Nephron (organoid): ENCODE measurements at regions not wholly inside any gene's neighbourhood (a gene's known extent, or its start where the extent isn't known, plus 50 kb on each side); places are given as distances from the start of the nearest gene placed in this dataset.
"Not testable (repeated sequence)": the region's sequence is repeated elsewhere in the genome, so short reads cannot be mapped to it uniquely, and the experiment has no call there.

ENCODE experiments used
- H3K27ac Mint-ChIP-seq, 3 experiments: 2 replicates each; pipeline ENCODE4 v1.8.0; 2020; ENCODE audit warnings: mixed read lengths in 3 of 3, mild to moderate bottlenecking in 2 of 3, moderate library complexity in 1 of 3
- H3K27me3 Mint-ChIP-seq: 2 replicates; pipeline ENCODE4 v1.8.0; 2021; ENCODE audit warnings: low read depth, mild to moderate bottlenecking, moderate library complexity, mixed read lengths
- H3K36me3 Mint-ChIP-seq: 2 replicates; pipeline ENCODE4 v1.8.0; 2020; ENCODE audit warnings: low read depth, mixed read lengths
- H3K4me1 Mint-ChIP-seq: 2 replicates; pipeline ENCODE4 v1.8.0; 2020; ENCODE audit warnings: mixed read lengths
- H3K4me3 Mint-ChIP-seq, 3 experiments: 2 replicates each; pipeline ENCODE4 v1.8.0; 2020; ENCODE audit warnings: mild to moderate bottlenecking in 3 of 3, mixed read lengths in 3 of 3, moderate library complexity in 2 of 3
- H3K9me3 Mint-ChIP-seq: 2 replicates; pipeline ENCODE4 v1.8.0; 2020; ENCODE audit warnings: mixed read lengths
- TF ChIP-seq, protein P1 (sequence below), 3 experiments: fragments of 200-600 bp; sonication (generic); IDR thresholded peaks; one replicate each; pipeline ENCODE4 v1.5.0; 2021; ENCODE audit warnings: antibody characterized with exemption in 3 of 3; ENCODE audit not compliant: unreplicated experiment in 3 of 3

DNA sequence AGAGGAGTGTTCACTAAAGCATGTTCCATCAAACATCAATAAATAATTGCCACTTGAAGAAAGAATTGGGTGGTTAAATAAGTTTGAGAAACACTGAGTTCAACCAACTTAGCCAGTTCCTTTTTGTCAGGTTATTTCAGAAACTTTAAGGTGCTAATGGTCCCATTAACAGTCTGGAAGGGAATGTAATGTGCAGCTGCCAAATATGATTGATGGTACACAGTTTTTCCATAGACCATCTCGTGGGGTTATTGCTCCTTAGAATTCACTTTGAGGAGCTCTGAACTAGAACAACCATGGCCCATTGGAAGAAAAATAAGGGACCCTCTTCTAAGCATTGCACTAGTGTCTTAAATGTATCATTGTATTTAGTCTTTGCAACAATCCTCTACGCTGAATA is 185.8 kb upstream of the NR2F2 start:
- Mint-ChIP-seq H3K4me3 (no peak overlapping the region), H3K9me3 (peaks cover 4% of the 10 kb centered on the region), H3K4me1 (peaks cover 5% of the 10 kb centered on the region), H3K27ac (peak overlapping the region in 2 of 3 experiments; percentile 27 to 78), H3K27me3 (no peaks in the 10 kb centered on the region), H3K36me3 (peaks cover 40% of the 10 kb centered on the region)
- TF ChIP-seq, protein P1, sequence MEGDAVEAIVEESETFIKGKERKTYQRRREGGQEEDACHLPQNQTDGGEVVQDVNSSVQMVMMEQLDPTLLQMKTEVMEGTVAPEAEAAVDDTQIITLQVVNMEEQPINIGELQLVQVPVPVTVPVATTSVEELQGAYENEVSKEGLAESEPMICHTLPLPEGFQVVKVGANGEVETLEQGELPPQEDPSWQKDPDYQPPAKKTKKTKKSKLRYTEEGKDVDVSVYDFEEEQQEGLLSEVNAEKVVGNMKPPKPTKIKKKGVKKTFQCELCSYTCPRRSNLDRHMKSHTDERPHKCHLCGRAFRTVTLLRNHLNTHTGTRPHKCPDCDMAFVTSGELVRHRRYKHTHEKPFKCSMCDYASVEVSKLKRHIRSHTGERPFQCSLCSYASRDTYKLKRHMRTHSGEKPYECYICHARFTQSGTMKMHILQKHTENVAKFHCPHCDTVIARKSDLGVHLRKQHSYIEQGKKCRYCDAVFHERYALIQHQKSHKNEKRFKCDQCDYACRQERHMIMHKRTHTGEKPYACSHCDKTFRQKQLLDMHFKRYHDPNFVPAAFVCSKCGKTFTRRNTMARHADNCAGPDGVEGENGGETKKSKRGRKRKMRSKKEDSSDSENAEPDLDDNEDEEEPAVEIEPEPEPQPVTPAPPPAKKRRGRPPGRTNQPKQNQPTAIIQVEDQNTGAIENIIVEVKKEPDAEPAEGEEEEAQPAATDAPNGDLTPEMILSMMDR (IDR thresholded peaks at IDR 0.05; ENCODE audit: unreplicated experiment in 3 of 3), result no peak

DNA sequence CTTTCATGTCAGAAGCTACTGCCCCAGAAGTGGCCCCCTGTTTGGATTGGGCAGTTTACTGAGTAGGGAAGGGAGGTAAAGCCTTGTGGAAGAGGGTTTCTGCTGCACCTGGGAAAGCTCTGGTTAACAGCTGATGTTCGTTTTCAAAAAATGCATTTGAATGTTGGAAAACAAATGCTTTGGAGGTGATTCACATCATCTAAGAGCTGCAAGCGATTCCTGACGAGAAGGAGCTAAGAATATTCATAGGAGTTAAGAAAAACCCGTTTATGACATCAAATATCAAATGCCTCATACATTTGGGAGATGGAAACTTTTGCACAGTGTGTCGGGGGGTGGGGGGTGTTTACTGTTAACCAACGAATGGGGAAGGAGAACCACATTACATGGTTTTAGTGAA is 183.8 kb upstream of the NR2F2 start:
- no peaks in the 10 kb centered on the region for H3K27me3 Mint-ChIP-seq
- TF ChIP-seq, protein P1 (IDR thresholded peaks at IDR 0.05; ENCODE audit: unreplicated experiment in 3 of 3), result no peak
- H3K4me1 Mint-ChIP-seq, result peaks cover 5% of the 10 kb centered on the region
- no peak overlapping the region for H3K4me3 Mint-ChIP-seq
- peak overlapping the region; percentile 34 to 78 (median 37) for H3K27ac Mint-ChIP-seq
- H3K9me3 Mint-ChIP-seq, result peaks cover 4% of the 10 kb centered on the region
- peaks cover 27% of the 10 kb centered on the region for H3K36me3 Mint-ChIP-seq

DNA sequence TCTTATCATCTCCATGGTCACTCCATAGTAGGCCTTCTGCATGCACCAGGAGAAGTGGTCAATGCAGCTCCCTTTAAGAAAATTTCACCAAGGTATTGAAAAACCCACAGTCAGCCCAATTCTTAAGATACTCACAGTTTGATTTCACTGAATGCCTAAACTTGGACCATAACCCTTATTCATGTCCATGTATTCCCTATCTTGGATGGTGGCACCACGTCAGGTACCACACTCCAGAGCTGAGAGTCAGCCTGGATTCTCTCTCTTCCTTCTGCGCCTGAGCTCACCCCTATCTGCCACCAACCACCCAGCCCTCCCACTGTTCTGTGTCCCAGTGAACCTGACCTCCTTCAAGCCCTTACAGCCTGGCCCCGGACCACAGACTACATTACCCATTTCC is 183.2 kb upstream of the NR2F2 start:
- Mint-ChIP-seq H3K27me3 (no peaks in the 10 kb centered on the region), H3K36me3 (peaks cover 25% of the 10 kb centered on the region), H3K4me1 (peaks cover 5% of the 10 kb centered on the region), H3K4me3 (no peak overlapping the region), H3K27ac (peak overlapping the region in 2 of 3 experiments; percentile 45 to 88), H3K9me3 (peaks cover 4% of the 10 kb centered on the region)
- TF ChIP-seq, protein P1 (IDR thresholded peaks at IDR 0.05; ENCODE audit: unreplicated experiment in 3 of 3), result no peak

DNA sequence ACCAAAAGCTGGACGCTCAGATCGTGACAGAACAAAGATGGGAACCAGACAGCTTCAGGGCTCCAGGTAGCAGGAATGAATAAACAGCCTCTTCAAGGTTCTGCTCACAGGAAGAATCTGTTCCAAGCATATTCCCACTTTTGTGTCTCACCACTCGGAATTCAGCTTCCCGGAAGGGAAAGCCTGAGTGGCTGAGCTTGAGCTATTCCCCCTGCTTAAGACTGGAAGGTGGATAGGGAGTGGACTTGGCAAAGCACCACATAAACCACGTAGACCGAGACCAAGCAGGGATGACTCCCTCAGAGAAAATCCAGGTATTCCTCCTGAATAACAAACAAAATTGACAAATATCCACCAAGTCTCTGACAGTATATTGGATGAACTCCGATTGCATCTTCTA is 180.2 kb upstream of the NR2F2 start:
- Mint-ChIP-seq H3K9me3 (peaks cover 4% of the 10 kb centered on the region), H3K4me3 (no peak overlapping the region), H3K36me3 (peaks cover 26% of the 10 kb centered on the region), H3K27ac (peak overlapping the region in 1 of 3 experiments; percentile 26), H3K27me3 (no peaks in the 10 kb centered on the region), H3K4me1 (peaks cover 5% of the 10 kb centered on the region)
- TF ChIP-seq, protein P1 (IDR thresholded peaks at IDR 0.05; ENCODE audit: unreplicated experiment in 3 of 3), result no peak

DNA sequence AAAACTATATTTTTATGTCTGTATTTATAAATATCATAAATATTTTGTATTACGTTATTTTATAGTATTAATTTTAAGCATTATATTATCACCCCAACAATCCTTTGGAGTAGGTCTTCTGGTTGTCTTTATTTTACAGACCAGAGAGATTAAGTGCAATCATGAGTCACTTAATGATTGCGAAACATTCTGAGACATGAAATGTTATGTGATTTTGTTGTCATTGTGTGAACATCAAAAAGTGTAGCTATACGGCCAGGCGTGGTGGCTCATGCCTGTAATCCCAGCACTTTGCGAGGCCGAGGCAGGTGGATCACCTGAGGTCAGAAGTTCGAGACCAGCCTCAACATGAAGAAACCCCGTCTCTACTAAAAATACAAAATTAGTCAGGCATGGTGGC is 178.8 kb upstream of the NR2F2 start:
- H3K9me3 Mint-ChIP-seq, H3K4me3 Mint-ChIP-seq, H3K27me3 Mint-ChIP-seq, H3K27ac Mint-ChIP-seq, H3K4me1 Mint-ChIP-seq: not testable (repeated sequence)
- peaks cover 30% of the 10 kb centered on the region for H3K36me3 Mint-ChIP-seq

DNA sequence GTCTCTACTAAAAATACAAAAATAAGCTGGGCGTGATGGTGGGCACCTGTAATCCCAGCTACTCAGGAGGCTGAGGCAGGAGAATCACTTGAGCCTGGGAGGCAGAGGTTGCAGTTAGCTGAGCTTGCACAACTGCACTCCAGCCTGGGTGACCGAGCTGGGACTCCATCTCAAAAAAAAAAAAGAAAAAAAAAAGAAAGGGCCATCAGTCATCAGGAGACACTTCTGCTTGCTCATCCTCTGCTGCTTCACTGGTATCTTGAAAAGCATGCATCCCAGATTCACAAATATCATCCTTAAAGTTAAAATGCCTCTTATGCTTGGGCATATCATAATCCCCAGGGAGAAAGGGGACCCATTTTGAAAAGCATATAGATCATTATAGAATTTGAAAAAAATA is 176.6 kb upstream of the NR2F2 start:
- TF ChIP-seq, protein P1 (IDR thresholded peaks at IDR 0.05; ENCODE audit: unreplicated experiment in 3 of 3), result no peak
- no peak overlapping the region for H3K27ac Mint-ChIP-seq
- H3K4me3 Mint-ChIP-seq, result no peak overlapping the region
- peaks cover 16% of the 10 kb centered on the region for H3K4me1 Mint-ChIP-seq
- H3K36me3 Mint-ChIP-seq, result peaks cover 33% of the 10 kb centered on the region
- no peaks in the 10 kb centered on the region for H3K9me3 Mint-ChIP-seq
- no peaks in the 10 kb centered on the region for H3K27me3 Mint-ChIP-seq
